ENCODE measurements at regions not wholly inside any gene's neighbourhood (a gene's known extent, or its start where the extent isn't known, plus 50 kb on each side); places are given as distances from the start of the nearest gene placed in this dataset.
A peak's percentile ranks its signal among the peaks of the same experiment; 100 is the strongest.

- H3F3A ChIP-seq (ENCODE audit: low read depth), result no peaks in the 10 kb centered on the region
- no peak overlapping the region for H3K9ac ChIP-seq (ENCODE audit: low read depth, low read length, poor library complexity, severe bottlenecking)
- no peaks in the 10 kb centered on the region for H4K20me1 ChIP-seq (ENCODE audit: insufficient read depth, low read length, poor library complexity, severe bottlenecking)
- H3K9me2 ChIP-seq (replicated peaks; ENCODE audit: low read depth, low read length), result no peaks in the 10 kb centered on the region
- H3K36me3 ChIP-seq (ENCODE audit: insufficient read depth, low read length), result no peaks in the 10 kb centered on the region
- H3K4me2 ChIP-seq (ENCODE audit: low read depth, low read length, poor library complexity, severe bottlenecking), result no peak overlapping the region
- H2AFZ ChIP-seq (ENCODE audit: low read length), result no peak overlapping the region
- H3K79me2 ChIP-seq (ENCODE audit: insufficient read depth, low read length), result no peaks in the 10 kb centered on the region
- no peaks in the 10 kb centered on the region for H3K9me3 ChIP-seq (ENCODE audit: insufficient read depth, low read depth, low read length)
- peaks cover 46% of the 10 kb centered on the region for H3K4me1 ChIP-seq (ENCODE audit: insufficient read depth, low read length, poor library complexity, severe bottlenecking)
- H3K27me3 ChIP-seq (ENCODE audit: insufficient read depth, low read length, poor library complexity, severe bottlenecking), result no peaks in the 10 kb centered on the region
- TF ChIP-seq CTCF (conservative IDR thresholded peaks at IDR 0.05; ENCODE audit: low read length), result no peak
- no peak for TF ChIP-seq EZH2phosphoT487 (IDR thresholded peaks at IDR 0.05; ENCODE audit: borderline replicate concordance)
- no peak overlapping the region for H3K4me3 ChIP-seq (ENCODE audit: low read length, poor library complexity, severe bottlenecking)
These were observed 195.4 kb upstream of the MSX2 start for GRCh38 chr5:174528821-174529544.

- Histone ChIP-seq H4K20me1 (ENCODE audit: insufficient read depth, low read length, poor library complexity, severe bottlenecking) (no peaks in the 10 kb centered on the region), H3F3A (ENCODE audit: low read depth) (no peaks in the 10 kb centered on the region), H3K4me3 (ENCODE audit: low read length, poor library complexity, severe bottlenecking) (no peak overlapping the region), H3K79me2 (ENCODE audit: insufficient read depth, low read length) (no peaks in the 10 kb centered on the region), H2AFZ (ENCODE audit: low read length) (no peak overlapping the region), H3K4me2 (ENCODE audit: low read depth, low read length, poor library complexity, severe bottlenecking) (no peak overlapping the region), H3K27me3 (ENCODE audit: insufficient read depth, low read length, poor library complexity, severe bottlenecking) (no peaks in the 10 kb centered on the region), H3K9me3 (ENCODE audit: insufficient read depth, low read depth, low read length) (no peaks in the 10 kb centered on the region), H3K4me1 (ENCODE audit: insufficient read depth, low read length, poor library complexity, severe bottlenecking) (peaks cover 50% of the 10 kb centered on the region), H3K9ac (ENCODE audit: low read depth, low read length, poor library complexity, severe bottlenecking) (no peak overlapping the region), H3K9me2 (replicated peaks; ENCODE audit: low read depth, low read length) (no peaks in the 10 kb centered on the region), H3K36me3 (ENCODE audit: insufficient read depth, low read length) (no peaks in the 10 kb centered on the region)
- no peak for TF ChIP-seq EZH2phosphoT487 (IDR thresholded peaks at IDR 0.05; ENCODE audit: borderline replicate concordance)
- TF ChIP-seq CTCF (conservative IDR thresholded peaks at IDR 0.05; ENCODE audit: low read length), result no peak
These were observed 194.3 kb upstream of the MSX2 start for GRCh38 chr5:174529925-174530681.

GRCh38 chr5:174531782-174532191, 192.6 kb upstream of the MSX2 start:
- Histone ChIP-seq H2AFZ (ENCODE audit: low read length) (no peak overlapping the region), H4K20me1 (ENCODE audit: insufficient read depth, low read length, poor library complexity, severe bottlenecking) (no peaks in the 10 kb centered on the region), H3K27me3 (ENCODE audit: insufficient read depth, low read length, poor library complexity, severe bottlenecking) (no peaks in the 10 kb centered on the region), H3K9me3 (ENCODE audit: insufficient read depth, low read depth, low read length) (no peaks in the 10 kb centered on the region), H3K9ac (ENCODE audit: low read depth, low read length, poor library complexity, severe bottlenecking) (peak overlapping the region; percentile 66), H3K9me2 (replicated peaks; ENCODE audit: low read depth, low read length) (no peaks in the 10 kb centered on the region), H3F3A (ENCODE audit: low read depth) (no peaks in the 10 kb centered on the region), H3K4me1 (ENCODE audit: insufficient read depth, low read length, poor library complexity, severe bottlenecking) (peaks cover 54% of the 10 kb centered on the region), H3K79me2 (ENCODE audit: insufficient read depth, low read length) (no peaks in the 10 kb centered on the region), H3K36me3 (ENCODE audit: insufficient read depth, low read length) (no peaks in the 10 kb centered on the region), H3K4me3 (ENCODE audit: low read length, poor library complexity, severe bottlenecking) (peak overlapping the region; percentile 49), H3K4me2 (ENCODE audit: low read depth, low read length, poor library complexity, severe bottlenecking) (peak overlapping the region; percentile 61)
- TF ChIP-seq EZH2phosphoT487 (IDR thresholded peaks at IDR 0.05; ENCODE audit: borderline replicate concordance) (no peak), CTCF (conservative IDR thresholded peaks at IDR 0.05; ENCODE audit: low read length) (no peak)

Measured in Loucy (cell line).